ENCODE measurements at regions not wholly inside any gene's neighbourhood (a gene's known extent, or its start where the extent isn't known, plus 50 kb on each side); places are given as distances from the start of the nearest gene placed in this dataset.

DNA sequence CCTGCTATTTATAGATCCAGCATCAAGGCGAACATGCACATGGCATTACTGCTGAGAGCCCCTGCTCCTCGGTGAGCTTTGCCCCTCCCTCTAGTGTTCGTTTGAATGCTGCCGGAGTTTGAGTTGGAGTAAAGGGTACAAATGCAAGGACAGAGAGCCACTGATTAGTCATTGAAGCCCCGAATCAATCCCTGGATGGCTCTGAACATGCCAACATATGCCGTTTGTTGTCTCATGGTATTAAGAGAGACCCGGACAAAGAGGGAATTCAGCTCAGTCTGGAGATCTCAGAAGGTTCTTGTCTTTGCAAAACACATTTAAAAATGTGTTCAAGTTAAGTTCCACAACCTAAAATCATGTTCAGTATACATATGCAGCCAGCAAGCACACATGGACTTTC is 789.2 kb upstream of the NR2F2 start:
- TF ChIP-seq CTCF (conservative IDR thresholded peaks at IDR 0.05 in 1 of 2, IDR thresholded peaks at IDR 0.05 in 1 of 2; ENCODE audit: low read depth in 1 of 2, low read length in 2 of 2) (no peak), EZH2 (IDR thresholded peaks at IDR 0.05; ENCODE audit: low read length, missing control alignments) (no peak)

All from fibroblast of lung (primary cell).